Mesothelial cell of epicardium (in vitro differentiated cells): ENCODE measurements at regions not wholly inside any gene's neighbourhood (a gene's known extent, or its start where the extent isn't known, plus 50 kb on each side); places are given as distances from the start of the nearest gene placed in this dataset.
"Not testable (repeated sequence)": the region's sequence is repeated elsewhere in the genome, so short reads cannot be mapped to it uniquely, and the experiment has no call there.

ENCODE experiments used
- DNase-seq, 2 experiments: peaks; one replicate each; pipeline ENCODE4 v3.0.0; 2021; ENCODE audit warnings: low spot score in 2 of 2; ENCODE audit not compliant: unreplicated experiment in 2 of 2
- H3K27ac Mint-ChIP-seq: 2 replicates; pipeline ENCODE4 v1.8.0; 2021; ENCODE audit warnings: mixed read lengths
- H3K27me3 Mint-ChIP-seq: 2 replicates; pipeline ENCODE4 v1.8.0; 2021; ENCODE audit warnings: low read depth, mixed read lengths
- H3K36me3 Mint-ChIP-seq: 2 replicates; pipeline ENCODE4 v1.8.0; 2021; ENCODE audit warnings: mixed read lengths
- H3K4me1 Mint-ChIP-seq: 2 replicates; pipeline ENCODE4 v1.8.0; 2021; ENCODE audit warnings: mixed read lengths
- H3K4me3 Mint-ChIP-seq: 2 replicates; pipeline ENCODE4 v1.8.0; 2021; ENCODE audit warnings: mild to moderate bottlenecking, moderate library complexity, mixed read lengths
- H3K9me3 Mint-ChIP-seq: 2 replicates; pipeline ENCODE4 v1.8.0; 2021; ENCODE audit warnings: mixed read lengths

- not testable (repeated sequence) for H3K4me1 Mint-ChIP-seq, H3K27ac Mint-ChIP-seq, DNase-seq, H3K4me3 Mint-ChIP-seq, H3K27me3 Mint-ChIP-seq, H3K36me3 Mint-ChIP-seq, H3K9me3 Mint-ChIP-seq
Observed at GRCh38 chr21:6466707-6467106, 4054.7 kb upstream of the TPTE start.

GRCh38 chr21:6467189-6467774, 4054.1 kb upstream of the TPTE start:
- not testable (repeated sequence) for H3K4me1 Mint-ChIP-seq, H3K27me3 Mint-ChIP-seq, H3K4me3 Mint-ChIP-seq, H3K27ac Mint-ChIP-seq, H3K36me3 Mint-ChIP-seq, DNase-seq, H3K9me3 Mint-ChIP-seq

GRCh38 chr21:6467907-6468306, 4053.5 kb upstream of the TPTE start:
- not testable (repeated sequence) for DNase-seq, H3K4me3 Mint-ChIP-seq, H3K36me3 Mint-ChIP-seq, H3K4me1 Mint-ChIP-seq, H3K27me3 Mint-ChIP-seq, H3K27ac Mint-ChIP-seq, H3K9me3 Mint-ChIP-seq

- H3K4me1 Mint-ChIP-seq = not testable (repeated sequence)
Observed at GRCh38 chr21:6468331-6468860, 4053.0 kb upstream of the TPTE start.

GRCh38 chr21:6474250-6474968, 4047.0 kb upstream of the TPTE start:
- not testable (repeated sequence) for H3K4me3 Mint-ChIP-seq, H3K36me3 Mint-ChIP-seq, H3K27me3 Mint-ChIP-seq, H3K9me3 Mint-ChIP-seq, DNase-seq, H3K4me1 Mint-ChIP-seq, H3K27ac Mint-ChIP-seq

More at GRCh38 chr21:6468331-6468860, 4053.0 kb upstream of the TPTE start:
- not testable (repeated sequence) for H3K9me3 Mint-ChIP-seq, H3K4me3 Mint-ChIP-seq, H3K36me3 Mint-ChIP-seq, H3K27me3 Mint-ChIP-seq, H3K27ac Mint-ChIP-seq, DNase-seq

- H3K36me3 Mint-ChIP-seq, H3K4me1 Mint-ChIP-seq, H3K4me3 Mint-ChIP-seq, H3K27me3 Mint-ChIP-seq, H3K9me3 Mint-ChIP-seq, H3K27ac Mint-ChIP-seq, DNase-seq: not testable (repeated sequence)
Observed at GRCh38 chr21:6481116-6481515, 4040.3 kb upstream of the TPTE start.

GRCh38 chr21:6482616-6483015, 4038.8 kb upstream of the TPTE start:
- not testable (repeated sequence) for DNase-seq, H3K4me1 Mint-ChIP-seq, H3K36me3 Mint-ChIP-seq

GRCh38 chr21:6483645-6484044, 4037.7 kb upstream of the TPTE start:
- not testable (repeated sequence) for H3K36me3 Mint-ChIP-seq, H3K9me3 Mint-ChIP-seq, H3K4me1 Mint-ChIP-seq, DNase-seq, H3K27ac Mint-ChIP-seq, H3K27me3 Mint-ChIP-seq, H3K4me3 Mint-ChIP-seq

More at GRCh38 chr21:6482616-6483015, 4038.8 kb upstream of the TPTE start:
- H3K4me3 Mint-ChIP-seq, H3K27ac Mint-ChIP-seq, H3K9me3 Mint-ChIP-seq, H3K27me3 Mint-ChIP-seq: not testable (repeated sequence)

- H3K27ac Mint-ChIP-seq, H3K4me3 Mint-ChIP-seq, H3K27me3 Mint-ChIP-seq, H3K36me3 Mint-ChIP-seq, H3K9me3 Mint-ChIP-seq, DNase-seq, H3K4me1 Mint-ChIP-seq: not testable (repeated sequence)
Observed at GRCh38 chr21:6486821-6487220, 4034.6 kb upstream of the TPTE start.

- not testable (repeated sequence) for H3K27me3 Mint-ChIP-seq, H3K27ac Mint-ChIP-seq, H3K4me3 Mint-ChIP-seq, H3K9me3 Mint-ChIP-seq, H3K36me3 Mint-ChIP-seq, H3K4me1 Mint-ChIP-seq, DNase-seq
Observed at GRCh38 chr21:6492691-6493090, 4028.7 kb upstream of the TPTE start.

- not testable (repeated sequence) for H3K27me3 Mint-ChIP-seq, H3K27ac Mint-ChIP-seq, DNase-seq, H3K9me3 Mint-ChIP-seq, H3K4me3 Mint-ChIP-seq, H3K36me3 Mint-ChIP-seq, H3K4me1 Mint-ChIP-seq
Observed at GRCh38 chr21:6493957-6494356, 4027.4 kb upstream of the TPTE start.

GRCh38 chr21:6496356-6496755, 4025.0 kb upstream of the TPTE start:
- H3K36me3 Mint-ChIP-seq, H3K27ac Mint-ChIP-seq, H3K4me3 Mint-ChIP-seq, H3K4me1 Mint-ChIP-seq, H3K9me3 Mint-ChIP-seq, H3K27me3 Mint-ChIP-seq, DNase-seq: not testable (repeated sequence)

GRCh38 chr21:6498716-6499115, 4022.7 kb upstream of the TPTE start:
- not testable (repeated sequence) for H3K27ac Mint-ChIP-seq, H3K9me3 Mint-ChIP-seq, H3K4me1 Mint-ChIP-seq, H3K36me3 Mint-ChIP-seq, H3K27me3 Mint-ChIP-seq
- DNase-seq = peak in 1 of 2 experiments; percentile 35
- peak overlapping the region; percentile 49 for H3K4me3 Mint-ChIP-seq

GRCh38 chr21:6499128-6499826, 4022.1 kb upstream of the TPTE start:
- peak; percentile 27 to 58 for DNase-seq

More at GRCh38 chr21:6499128-6499826, 4022.1 kb upstream of the TPTE start:
- H3K36me3 Mint-ChIP-seq, H3K27ac Mint-ChIP-seq, H3K9me3 Mint-ChIP-seq, H3K4me1 Mint-ChIP-seq, H3K4me3 Mint-ChIP-seq, H3K27me3 Mint-ChIP-seq: not testable (repeated sequence)
